ENCODE measurements at regions not wholly inside any gene's neighbourhood (a gene's known extent, or its start where the extent isn't known, plus 50 kb on each side); places are given as distances from the start of the nearest gene placed in this dataset.

DNA sequence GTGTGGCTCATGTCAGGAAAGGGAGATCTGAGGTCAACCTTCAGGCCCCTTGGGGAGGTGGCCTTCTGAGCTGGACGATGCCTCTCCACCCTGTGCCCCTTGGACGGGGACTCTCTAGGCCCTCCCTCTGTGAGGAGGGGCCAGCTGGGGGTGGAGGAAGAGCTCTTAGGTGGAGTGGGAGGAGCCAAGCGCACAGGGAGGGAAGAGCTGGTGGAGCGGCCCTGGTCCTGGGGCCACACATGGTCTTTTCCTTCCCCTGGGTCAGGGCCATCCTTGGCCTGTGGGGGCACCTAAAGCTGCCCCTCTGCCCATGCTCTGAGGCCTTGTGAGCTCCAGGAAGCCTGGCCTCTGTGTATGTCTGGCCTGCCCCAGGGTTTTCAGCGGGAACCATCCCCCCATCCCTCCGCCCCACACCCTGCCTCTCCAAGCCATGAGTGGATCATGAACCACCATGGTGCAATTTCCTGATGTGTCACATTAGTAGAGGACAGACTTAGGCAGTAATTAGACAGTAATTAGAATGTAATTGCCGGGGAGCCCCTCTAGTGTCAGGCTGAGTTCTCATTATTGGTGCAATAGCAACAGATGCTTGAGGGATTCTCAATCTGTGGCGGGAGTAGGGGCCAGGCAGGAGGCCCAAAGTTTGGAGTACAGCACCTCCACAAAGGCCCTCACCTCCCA, 63.0 kb downstream of the GLI2 start:
- Histone ChIP-seq H3K9me3 (ENCODE audit: control insufficient read depth, low read length) (no peaks in the 10 kb centered on the region), H3K27me3 (ENCODE audit: control insufficient read depth, insufficient read depth, low read length) (no peaks in the 10 kb centered on the region), H3K9ac (ENCODE audit: low read length) (no peak overlapping the region), H3K36me3 (ENCODE audit: control insufficient read depth, insufficient read depth, low read length) (no peaks in the 10 kb centered on the region), H3K4me1 (ENCODE audit: control insufficient read depth, insufficient read depth, low read length) (peaks cover 6% of the 10 kb centered on the region), H3K4me3 (ENCODE audit: low read length) (no peak overlapping the region)

DNA sequence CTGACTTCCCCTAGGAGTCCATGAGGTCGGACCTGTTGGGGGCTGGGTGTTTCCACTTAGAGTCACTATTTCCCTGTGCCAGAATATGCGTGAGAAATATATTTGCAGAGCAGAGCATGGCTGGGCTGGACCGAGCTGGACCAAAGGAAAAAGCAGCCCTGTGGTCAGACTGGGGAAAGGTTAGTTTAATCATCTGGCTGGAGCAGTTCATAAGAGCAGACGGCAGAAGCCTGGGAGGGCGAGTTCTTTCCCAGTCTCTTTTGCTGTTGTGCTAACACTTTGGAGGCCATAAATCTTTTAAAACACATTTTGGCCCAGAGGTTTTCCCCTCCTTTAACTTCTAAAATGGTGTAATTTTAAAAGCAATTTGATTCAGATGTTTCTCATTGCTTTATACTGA, 66.5 kb downstream of the GLI2 start:
- H3K4me3 ChIP-seq (ENCODE audit: low read length) = no peak overlapping the region
- no peaks in the 10 kb centered on the region for H3K9me3 ChIP-seq (ENCODE audit: control insufficient read depth, low read length)
- H3K27me3 ChIP-seq (ENCODE audit: control insufficient read depth, insufficient read depth, low read length) = no peaks in the 10 kb centered on the region
- peaks cover 17% of the 10 kb centered on the region for H3K4me1 ChIP-seq (ENCODE audit: control insufficient read depth, insufficient read depth, low read length)
- no peaks in the 10 kb centered on the region for H3K36me3 ChIP-seq (ENCODE audit: control insufficient read depth, insufficient read depth, low read length)
- H3K9ac ChIP-seq (ENCODE audit: low read length) = no peak overlapping the region

DNA sequence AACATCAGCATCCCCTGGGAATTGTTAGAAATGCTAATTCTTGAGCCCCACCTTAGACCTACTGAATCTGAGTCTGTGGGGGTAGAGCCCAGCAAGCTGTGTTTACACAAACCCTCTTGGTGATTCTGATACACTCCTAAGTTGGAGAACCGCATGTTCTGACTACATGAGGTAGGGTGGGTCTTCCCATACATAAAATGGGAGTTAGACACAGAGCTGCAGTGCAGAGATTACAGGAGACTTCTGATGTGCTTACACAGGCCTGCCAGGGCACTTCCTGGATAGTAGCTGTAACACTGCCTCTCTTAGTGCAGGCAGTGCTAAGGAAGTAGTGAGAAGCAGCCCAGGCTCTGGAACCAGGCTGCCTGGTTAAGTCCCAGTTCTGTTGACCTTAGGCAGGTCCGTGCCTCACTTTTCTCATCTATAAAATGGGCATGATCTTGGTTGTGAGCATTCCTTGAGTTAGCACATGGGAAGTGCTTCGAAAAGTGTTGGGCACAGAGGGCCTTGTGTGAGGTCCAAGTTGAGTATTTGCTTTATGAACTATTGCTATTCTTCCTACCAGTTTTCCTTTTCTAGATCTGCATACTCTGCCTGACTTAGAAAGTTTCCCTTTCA, 67.3 kb downstream of the GLI2 start:
- H3K9me3 ChIP-seq (ENCODE audit: control insufficient read depth, low read length) = no peaks in the 10 kb centered on the region
- H3K36me3 ChIP-seq (ENCODE audit: control insufficient read depth, insufficient read depth, low read length) = no peaks in the 10 kb centered on the region
- H3K27me3 ChIP-seq (ENCODE audit: control insufficient read depth, insufficient read depth, low read length) = no peaks in the 10 kb centered on the region
- H3K9ac ChIP-seq (ENCODE audit: low read length) = no peak overlapping the region
- no peak overlapping the region for H3K4me3 ChIP-seq (ENCODE audit: low read length)
- H3K4me1 ChIP-seq (ENCODE audit: control insufficient read depth, insufficient read depth, low read length) = peaks cover 17% of the 10 kb centered on the region

DNA sequence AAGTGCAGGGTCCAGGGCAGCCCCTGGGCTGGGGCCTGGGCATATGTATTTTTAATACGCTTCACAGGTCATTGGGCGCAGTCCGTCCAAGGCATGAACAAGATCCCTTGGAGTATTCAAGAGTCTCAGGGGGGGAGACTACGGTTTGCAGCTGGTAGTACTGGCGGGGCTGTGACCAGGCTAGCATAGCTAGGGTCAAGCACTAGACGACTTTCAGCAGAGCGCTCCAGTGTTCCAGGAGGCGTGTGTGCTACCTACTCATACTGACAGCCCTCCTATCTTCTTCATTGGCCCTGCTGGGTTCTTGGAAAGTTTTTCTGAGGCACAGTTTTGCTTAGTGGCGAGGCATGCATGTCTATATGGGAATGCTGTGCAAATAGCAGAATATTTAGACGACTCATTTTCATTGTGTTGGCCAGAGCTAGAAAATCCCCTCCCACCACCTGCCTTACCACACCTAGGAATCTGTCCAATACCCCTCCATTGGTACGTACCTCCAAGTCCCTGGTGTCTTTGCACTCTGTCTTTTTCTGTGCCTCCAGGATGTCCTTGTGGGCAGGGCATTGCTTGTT, 68.2 kb downstream of the GLI2 start:
- Histone ChIP-seq H3K9ac (ENCODE audit: low read length) (no peak overlapping the region), H3K27me3 (ENCODE audit: control insufficient read depth, insufficient read depth, low read length) (peaks cover 3% of the 10 kb centered on the region), H3K4me3 (ENCODE audit: low read length) (no peak overlapping the region), H3K36me3 (ENCODE audit: control insufficient read depth, insufficient read depth, low read length) (no peaks in the 10 kb centered on the region), H3K9me3 (ENCODE audit: control insufficient read depth, low read length) (no peaks in the 10 kb centered on the region), H3K4me1 (ENCODE audit: control insufficient read depth, insufficient read depth, low read length) (peaks cover 17% of the 10 kb centered on the region)

DNA sequence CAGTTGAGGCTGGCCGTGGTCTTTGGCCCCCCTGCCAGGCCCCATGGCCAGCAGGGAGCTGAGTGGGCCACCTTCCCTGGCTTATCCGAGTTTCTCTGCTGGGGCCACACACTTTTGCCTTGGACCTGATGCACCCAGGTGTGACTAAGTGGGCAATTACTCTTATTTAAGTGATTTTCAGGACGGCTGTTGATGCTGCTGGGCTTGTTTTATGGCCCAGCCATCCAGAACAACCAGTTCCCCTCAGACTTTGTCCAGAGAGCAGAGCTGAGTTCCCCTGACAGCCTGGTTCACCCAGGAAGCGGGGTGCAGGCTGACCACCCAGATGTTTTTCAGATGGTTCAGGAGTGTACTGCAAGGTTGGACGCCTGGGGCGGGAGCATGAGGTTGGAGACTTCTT, 68.8 kb downstream of the GLI2 start:
- Histone ChIP-seq H3K4me3 (ENCODE audit: low read length) (no peak overlapping the region), H3K9ac (ENCODE audit: low read length) (no peak overlapping the region), H3K27me3 (ENCODE audit: control insufficient read depth, insufficient read depth, low read length) (peaks cover 3% of the 10 kb centered on the region), H3K9me3 (ENCODE audit: control insufficient read depth, low read length) (no peaks in the 10 kb centered on the region), H3K36me3 (ENCODE audit: control insufficient read depth, insufficient read depth, low read length) (no peaks in the 10 kb centered on the region), H3K4me1 (ENCODE audit: control insufficient read depth, insufficient read depth, low read length) (peaks cover 17% of the 10 kb centered on the region)

DNA sequence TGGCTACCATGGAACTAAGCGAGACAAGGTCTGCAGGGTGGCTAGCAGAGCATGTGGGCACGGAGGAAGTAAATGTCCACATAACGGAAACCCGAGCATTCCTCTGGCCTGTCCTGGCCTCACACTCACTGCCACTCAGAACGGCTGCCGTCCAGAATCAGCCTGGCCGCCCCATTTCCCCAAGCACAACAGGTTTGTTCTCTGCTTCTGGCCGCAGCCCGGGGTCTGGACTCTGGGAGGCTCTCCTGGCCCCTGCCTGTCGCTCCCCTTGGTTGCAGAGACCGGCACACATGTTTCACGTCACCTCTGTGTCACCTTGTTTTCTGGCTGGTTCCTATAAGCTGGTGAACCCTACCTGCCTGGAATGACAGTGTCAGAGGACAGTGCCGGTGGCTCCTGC, 69.3 kb downstream of the GLI2 start:
- H3K9ac ChIP-seq (ENCODE audit: low read length) = no peak overlapping the region
- no peaks in the 10 kb centered on the region for H3K36me3 ChIP-seq (ENCODE audit: control insufficient read depth, insufficient read depth, low read length)
- H3K4me3 ChIP-seq (ENCODE audit: low read length) = no peak overlapping the region
- peaks cover 17% of the 10 kb centered on the region for H3K4me1 ChIP-seq (ENCODE audit: control insufficient read depth, insufficient read depth, low read length)
- no peaks in the 10 kb centered on the region for H3K9me3 ChIP-seq (ENCODE audit: control insufficient read depth, low read length)
- peaks cover 3% of the 10 kb centered on the region for H3K27me3 ChIP-seq (ENCODE audit: control insufficient read depth, insufficient read depth, low read length)

DNA sequence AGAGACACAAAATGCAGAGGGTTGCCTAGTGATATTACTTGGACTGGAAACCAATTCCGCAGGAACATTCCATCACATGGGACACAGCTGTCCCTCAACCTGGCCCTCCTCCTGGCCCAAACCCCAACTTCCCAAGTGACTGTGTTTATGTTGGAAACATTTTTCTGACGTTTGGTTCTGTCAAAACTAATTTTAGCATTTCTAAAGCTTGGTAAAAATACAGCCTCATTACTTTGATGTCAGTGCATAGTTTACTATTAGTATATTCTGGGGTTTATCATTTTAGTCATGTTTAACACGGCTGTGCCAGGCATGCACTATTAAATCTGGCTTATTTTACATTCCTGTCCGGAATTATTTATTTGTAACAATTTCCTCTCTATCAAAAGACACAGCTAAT, 69.9 kb downstream of the GLI2 start:
- H3K36me3 ChIP-seq (ENCODE audit: control insufficient read depth, insufficient read depth, low read length) = no peaks in the 10 kb centered on the region
- H3K27me3 ChIP-seq (ENCODE audit: control insufficient read depth, insufficient read depth, low read length) = peaks cover 3% of the 10 kb centered on the region
- H3K4me1 ChIP-seq (ENCODE audit: control insufficient read depth, insufficient read depth, low read length) = peaks cover 17% of the 10 kb centered on the region
- H3K4me3 ChIP-seq (ENCODE audit: low read length) = no peak overlapping the region
- no peaks in the 10 kb centered on the region for H3K9me3 ChIP-seq (ENCODE audit: control insufficient read depth, low read length)
- no peak overlapping the region for H3K9ac ChIP-seq (ENCODE audit: low read length)

DNA sequence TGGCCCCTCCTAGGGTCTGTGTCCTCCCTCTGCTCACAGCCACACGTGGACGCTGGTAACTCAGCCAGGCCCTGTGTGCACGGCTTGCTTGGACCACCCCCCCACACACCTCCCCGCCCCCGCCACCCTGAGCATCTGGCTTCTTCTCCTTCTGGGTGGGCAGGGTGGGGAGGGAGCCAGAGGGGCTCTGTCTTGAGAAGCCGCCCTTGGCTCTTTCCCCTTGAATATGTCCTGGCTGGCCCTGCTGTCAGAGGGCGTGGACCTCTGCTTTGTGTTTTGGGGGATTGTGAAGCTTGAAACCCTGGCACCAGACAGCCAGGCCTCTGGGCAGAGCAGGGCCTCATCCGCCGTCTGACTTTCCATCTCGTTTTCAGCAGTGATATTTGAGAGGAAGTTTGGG, 72.1 kb downstream of the GLI2 start:
- peaks cover 17% of the 10 kb centered on the region for H3K4me1 ChIP-seq (ENCODE audit: control insufficient read depth, insufficient read depth, low read length)
- H3K27me3 ChIP-seq (ENCODE audit: control insufficient read depth, insufficient read depth, low read length) = peaks cover 3% of the 10 kb centered on the region
- H3K9ac ChIP-seq (ENCODE audit: low read length) = no peak overlapping the region
- H3K4me3 ChIP-seq (ENCODE audit: low read length) = no peak overlapping the region
- H3K36me3 ChIP-seq (ENCODE audit: control insufficient read depth, insufficient read depth, low read length) = no peaks in the 10 kb centered on the region
- H3K9me3 ChIP-seq (ENCODE audit: control insufficient read depth, low read length) = no peaks in the 10 kb centered on the region

DNA sequence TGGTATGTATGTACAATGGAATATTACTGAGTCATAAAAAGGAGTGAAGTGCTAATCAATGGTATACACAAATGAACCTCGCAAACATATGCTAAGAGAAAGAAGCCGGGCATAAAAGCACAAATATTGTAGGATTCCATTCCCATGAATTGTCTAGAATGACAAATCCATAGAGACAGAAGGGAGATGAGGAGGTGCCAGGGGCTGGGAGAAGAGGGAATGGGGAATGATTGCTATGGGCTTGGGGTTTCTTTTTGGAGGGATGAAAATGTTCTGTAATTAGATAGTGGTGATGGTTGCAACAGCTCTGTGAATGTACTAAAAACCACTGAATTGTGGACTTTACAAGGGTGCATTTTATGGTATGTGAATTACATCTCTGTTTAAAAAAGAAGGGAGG, 73.5 kb downstream of the GLI2 start:
- H3K4me3 ChIP-seq (ENCODE audit: low read length) = no peak overlapping the region
- H3K27me3 ChIP-seq (ENCODE audit: control insufficient read depth, insufficient read depth, low read length) = peaks cover 7% of the 10 kb centered on the region
- H3K4me1 ChIP-seq (ENCODE audit: control insufficient read depth, insufficient read depth, low read length) = peaks cover 7% of the 10 kb centered on the region
- no peaks in the 10 kb centered on the region for H3K36me3 ChIP-seq (ENCODE audit: control insufficient read depth, insufficient read depth, low read length)
- H3K9ac ChIP-seq (ENCODE audit: low read length) = no peak overlapping the region
- no peaks in the 10 kb centered on the region for H3K9me3 ChIP-seq (ENCODE audit: control insufficient read depth, low read length)

DNA sequence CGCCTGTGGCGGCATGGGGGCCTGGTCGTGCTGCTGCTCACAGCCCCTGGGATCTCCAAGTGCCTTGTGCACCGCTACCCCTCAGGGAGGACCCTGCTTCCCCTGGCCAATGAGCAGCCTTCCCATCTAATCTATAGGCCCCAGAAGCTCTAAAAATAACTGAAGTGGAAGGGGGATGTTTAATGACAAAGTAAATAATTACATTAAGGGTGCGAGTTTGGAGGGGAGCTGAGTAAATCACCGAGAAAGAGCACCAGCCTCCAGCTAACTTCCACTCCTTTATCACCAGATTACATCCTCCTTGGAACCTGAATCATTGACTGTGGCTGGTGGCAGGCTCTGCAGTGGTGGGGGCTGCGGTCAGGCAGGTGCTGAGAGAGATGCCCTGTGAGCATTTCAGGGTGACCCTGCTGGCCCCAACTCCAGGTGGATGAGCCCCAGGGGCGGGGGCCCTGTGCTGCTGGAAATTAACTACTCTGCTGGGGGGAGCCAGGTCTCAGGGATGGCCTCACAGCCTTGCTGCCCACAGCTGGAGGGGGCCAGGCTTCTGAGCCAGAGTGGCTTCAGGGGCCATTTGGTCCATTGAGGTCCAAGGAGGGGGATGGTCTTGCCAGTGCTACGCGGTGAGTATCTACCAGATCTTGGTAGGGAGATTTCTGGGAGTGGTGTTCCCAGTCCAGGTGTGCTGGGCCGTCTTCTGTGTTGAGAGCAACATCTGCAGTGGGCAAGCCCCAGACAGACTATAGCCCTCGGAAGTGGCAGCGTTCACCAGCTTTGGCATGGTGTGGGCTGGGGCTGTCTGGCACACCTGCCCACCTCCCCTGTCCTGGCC, 74.2 kb downstream of the GLI2 start:
- H3K4me1 ChIP-seq (ENCODE audit: control insufficient read depth, insufficient read depth, low read length) = peaks cover under 1% of the 10 kb centered on the region
- H3K36me3 ChIP-seq (ENCODE audit: control insufficient read depth, insufficient read depth, low read length) = no peaks in the 10 kb centered on the region
- H3K9me3 ChIP-seq (ENCODE audit: control insufficient read depth, low read length) = no peaks in the 10 kb centered on the region
- no peak overlapping the region for H3K9ac ChIP-seq (ENCODE audit: low read length)
- peaks cover 7% of the 10 kb centered on the region for H3K27me3 ChIP-seq (ENCODE audit: control insufficient read depth, insufficient read depth, low read length)
- no peak overlapping the region for H3K4me3 ChIP-seq (ENCODE audit: low read length)

DNA sequence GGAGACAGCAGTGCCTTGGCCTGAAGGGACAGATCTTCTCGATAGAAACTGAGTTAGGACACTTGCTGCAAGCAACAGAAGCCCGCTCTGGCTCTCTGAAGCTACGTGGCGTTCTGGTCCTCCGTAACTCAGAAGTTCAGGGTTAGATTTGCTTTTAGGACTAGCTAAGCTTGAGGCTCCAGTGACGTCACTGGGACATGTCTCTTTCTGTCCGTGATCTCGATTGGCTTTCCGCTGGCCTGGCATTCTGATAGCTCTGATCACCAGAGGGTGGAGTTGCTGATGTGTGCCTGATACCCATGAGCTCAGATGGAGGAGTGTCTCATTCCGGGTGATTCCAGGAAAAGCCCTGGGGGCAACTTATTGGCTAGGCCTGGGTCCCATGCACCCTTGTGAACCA, 75.0 kb downstream of the GLI2 start:
- H3K4me3 ChIP-seq (ENCODE audit: low read length) = no peak overlapping the region
- H3K9me3 ChIP-seq (ENCODE audit: control insufficient read depth, low read length) = no peaks in the 10 kb centered on the region
- H3K36me3 ChIP-seq (ENCODE audit: control insufficient read depth, insufficient read depth, low read length) = no peaks in the 10 kb centered on the region
- peaks cover 7% of the 10 kb centered on the region for H3K27me3 ChIP-seq (ENCODE audit: control insufficient read depth, insufficient read depth, low read length)
- H3K4me1 ChIP-seq (ENCODE audit: control insufficient read depth, insufficient read depth, low read length) = no peaks in the 10 kb centered on the region
- no peak overlapping the region for H3K9ac ChIP-seq (ENCODE audit: low read length)

DNA sequence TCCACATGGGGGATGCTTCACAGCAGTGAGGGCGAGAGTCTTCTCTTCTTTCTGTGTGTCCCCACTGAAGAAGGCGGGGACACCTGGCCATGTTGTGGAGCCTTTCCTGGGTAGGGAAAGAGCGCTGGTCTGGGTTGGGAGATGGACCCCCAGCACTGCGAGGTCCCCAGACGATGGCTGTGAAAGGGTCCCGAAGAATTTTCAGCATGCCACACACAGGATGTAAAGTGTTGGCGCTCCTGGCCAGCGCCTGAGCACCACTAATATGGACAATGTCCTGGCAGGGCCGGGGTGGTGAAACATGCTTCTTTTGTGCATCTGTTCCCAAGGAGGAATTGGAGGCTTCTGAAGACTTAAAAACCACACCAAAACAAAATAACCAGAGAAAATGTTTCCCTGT, 77.2 kb downstream of the GLI2 start:
- Histone ChIP-seq H3K27me3 (ENCODE audit: control insufficient read depth, insufficient read depth, low read length) (peaks cover 7% of the 10 kb centered on the region), H3K9me3 (ENCODE audit: control insufficient read depth, low read length) (no peaks in the 10 kb centered on the region), H3K4me3 (ENCODE audit: low read length) (no peak overlapping the region), H3K36me3 (ENCODE audit: control insufficient read depth, insufficient read depth, low read length) (no peaks in the 10 kb centered on the region), H3K9ac (ENCODE audit: low read length) (no peak overlapping the region), H3K4me1 (ENCODE audit: control insufficient read depth, insufficient read depth, low read length) (no peaks in the 10 kb centered on the region)

All from mucosa of stomach (tissue), 1 donor.